Nephron (organoid): ENCODE measurements at regions not wholly inside any gene's neighbourhood (a gene's known extent, or its start where the extent isn't known, plus 50 kb on each side); places are given as distances from the start of the nearest gene placed in this dataset.
"Not testable (repeated sequence)": the region's sequence is repeated elsewhere in the genome, so short reads cannot be mapped to it uniquely, and the experiment has no call there.

ENCODE experiments used
- H3K27ac Mint-ChIP-seq, 3 experiments: 2 replicates each; pipeline ENCODE4 v1.8.0; 2020; ENCODE audit warnings: mixed read lengths in 3 of 3, mild to moderate bottlenecking in 2 of 3, moderate library complexity in 1 of 3
- H3K27me3 Mint-ChIP-seq: 2 replicates; pipeline ENCODE4 v1.8.0; 2021; ENCODE audit warnings: low read depth, mild to moderate bottlenecking, moderate library complexity, mixed read lengths
- H3K36me3 Mint-ChIP-seq: 2 replicates; pipeline ENCODE4 v1.8.0; 2020; ENCODE audit warnings: low read depth, mixed read lengths
- H3K4me1 Mint-ChIP-seq: 2 replicates; pipeline ENCODE4 v1.8.0; 2020; ENCODE audit warnings: mixed read lengths
- H3K4me3 Mint-ChIP-seq, 3 experiments: 2 replicates each; pipeline ENCODE4 v1.8.0; 2020; ENCODE audit warnings: mild to moderate bottlenecking in 3 of 3, mixed read lengths in 3 of 3, moderate library complexity in 2 of 3
- H3K9me3 Mint-ChIP-seq: 2 replicates; pipeline ENCODE4 v1.8.0; 2020; ENCODE audit warnings: mixed read lengths
- TF ChIP-seq, protein P1 (sequence below), 3 experiments: fragments of 200-600 bp; sonication (generic); IDR thresholded peaks; one replicate each; pipeline ENCODE4 v1.5.0; 2021; ENCODE audit warnings: antibody characterized with exemption in 3 of 3; ENCODE audit not compliant: unreplicated experiment in 3 of 3

GRCh38 chr2:16392647-16393499, 272.8 kb downstream of the CYRIA start:
- Mint-ChIP-seq H3K9me3 (no peaks in the 10 kb centered on the region), H3K27ac (peak overlapping the region in 2 of 3 experiments; percentile 11 to 75), H3K36me3 (no peaks in the 10 kb centered on the region), H3K4me1 (no peaks in the 10 kb centered on the region), H3K4me3 (no peak overlapping the region), H3K27me3 (peaks cover 3% of the 10 kb centered on the region)
- TF ChIP-seq, protein P1, sequence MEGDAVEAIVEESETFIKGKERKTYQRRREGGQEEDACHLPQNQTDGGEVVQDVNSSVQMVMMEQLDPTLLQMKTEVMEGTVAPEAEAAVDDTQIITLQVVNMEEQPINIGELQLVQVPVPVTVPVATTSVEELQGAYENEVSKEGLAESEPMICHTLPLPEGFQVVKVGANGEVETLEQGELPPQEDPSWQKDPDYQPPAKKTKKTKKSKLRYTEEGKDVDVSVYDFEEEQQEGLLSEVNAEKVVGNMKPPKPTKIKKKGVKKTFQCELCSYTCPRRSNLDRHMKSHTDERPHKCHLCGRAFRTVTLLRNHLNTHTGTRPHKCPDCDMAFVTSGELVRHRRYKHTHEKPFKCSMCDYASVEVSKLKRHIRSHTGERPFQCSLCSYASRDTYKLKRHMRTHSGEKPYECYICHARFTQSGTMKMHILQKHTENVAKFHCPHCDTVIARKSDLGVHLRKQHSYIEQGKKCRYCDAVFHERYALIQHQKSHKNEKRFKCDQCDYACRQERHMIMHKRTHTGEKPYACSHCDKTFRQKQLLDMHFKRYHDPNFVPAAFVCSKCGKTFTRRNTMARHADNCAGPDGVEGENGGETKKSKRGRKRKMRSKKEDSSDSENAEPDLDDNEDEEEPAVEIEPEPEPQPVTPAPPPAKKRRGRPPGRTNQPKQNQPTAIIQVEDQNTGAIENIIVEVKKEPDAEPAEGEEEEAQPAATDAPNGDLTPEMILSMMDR (IDR thresholded peaks at IDR 0.05; ENCODE audit: unreplicated experiment in 3 of 3) = no peak

GRCh38 chr2:16391986-16392385, 273.6 kb downstream of the CYRIA start:
- H3K27me3 Mint-ChIP-seq = peaks cover 3% of the 10 kb centered on the region
- peak overlapping the region; percentile 11 to 75 (median 52) for H3K27ac Mint-ChIP-seq
- H3K4me1 Mint-ChIP-seq = no peaks in the 10 kb centered on the region
- TF ChIP-seq, protein P1 (IDR thresholded peaks at IDR 0.05; ENCODE audit: unreplicated experiment in 3 of 3) = no peak
- H3K9me3 Mint-ChIP-seq = no peaks in the 10 kb centered on the region
- H3K4me3 Mint-ChIP-seq = no peak overlapping the region
- no peaks in the 10 kb centered on the region for H3K36me3 Mint-ChIP-seq

- no peak overlapping the region for H3K4me3 Mint-ChIP-seq
Measured at GRCh38 chr2:16390561-16390960, 275.1 kb downstream of the CYRIA start.

GRCh38 chr2:16389611-16390010, 276.0 kb downstream of the CYRIA start:
- H3K27me3 Mint-ChIP-seq = peaks cover 3% of the 10 kb centered on the region
- H3K36me3 Mint-ChIP-seq = no peaks in the 10 kb centered on the region
- no peaks in the 10 kb centered on the region for H3K9me3 Mint-ChIP-seq
- TF ChIP-seq, protein P1 (IDR thresholded peaks at IDR 0.05; ENCODE audit: unreplicated experiment in 3 of 3) = no peak
- H3K4me1 Mint-ChIP-seq = no peaks in the 10 kb centered on the region
- H3K4me3 Mint-ChIP-seq = no peak overlapping the region
- H3K27ac Mint-ChIP-seq = no peak overlapping the region

More at GRCh38 chr2:16390561-16390960, 275.1 kb downstream of the CYRIA start:
- Mint-ChIP-seq H3K36me3 (no peaks in the 10 kb centered on the region), H3K4me1 (no peaks in the 10 kb centered on the region), H3K9me3 (no peaks in the 10 kb centered on the region), H3K27ac (no peak overlapping the region), H3K27me3 (peaks cover 3% of the 10 kb centered on the region)
- TF ChIP-seq, protein P1 (IDR thresholded peaks at IDR 0.05; ENCODE audit: unreplicated experiment in 3 of 3) = no peak

DNA sequence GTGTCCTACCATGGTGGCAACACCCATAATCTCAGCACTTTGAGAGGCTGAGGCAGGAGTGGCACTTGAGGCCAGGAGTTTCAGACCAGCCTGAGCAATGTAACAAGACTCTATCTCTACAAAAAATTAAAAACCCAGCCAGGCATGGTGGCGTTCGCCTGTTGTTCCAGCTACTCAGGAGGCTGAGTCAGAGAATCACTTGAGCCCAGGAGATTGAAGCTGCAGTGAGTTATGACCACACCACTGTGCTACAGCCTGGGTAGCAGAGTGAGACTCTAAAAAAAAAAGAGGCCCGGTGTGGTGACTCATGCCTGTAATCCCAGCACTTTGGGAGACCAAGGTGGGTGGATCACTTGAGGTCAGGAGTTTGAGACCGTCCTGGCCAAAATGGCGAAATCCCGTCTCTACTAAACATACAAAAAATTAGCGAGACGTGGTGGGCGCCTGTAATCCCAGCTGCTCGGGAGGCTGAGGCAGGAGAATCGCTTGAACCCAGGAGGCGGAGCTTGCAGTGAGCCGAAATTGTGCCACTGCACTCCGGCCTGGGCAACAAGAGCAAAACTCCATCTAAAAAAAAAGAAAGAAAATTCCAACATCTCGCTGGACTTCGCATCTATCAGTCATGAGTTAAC, 277.3 kb downstream of the CYRIA start:
- H3K4me1 Mint-ChIP-seq, H3K27ac Mint-ChIP-seq: not testable (repeated sequence)

DNA sequence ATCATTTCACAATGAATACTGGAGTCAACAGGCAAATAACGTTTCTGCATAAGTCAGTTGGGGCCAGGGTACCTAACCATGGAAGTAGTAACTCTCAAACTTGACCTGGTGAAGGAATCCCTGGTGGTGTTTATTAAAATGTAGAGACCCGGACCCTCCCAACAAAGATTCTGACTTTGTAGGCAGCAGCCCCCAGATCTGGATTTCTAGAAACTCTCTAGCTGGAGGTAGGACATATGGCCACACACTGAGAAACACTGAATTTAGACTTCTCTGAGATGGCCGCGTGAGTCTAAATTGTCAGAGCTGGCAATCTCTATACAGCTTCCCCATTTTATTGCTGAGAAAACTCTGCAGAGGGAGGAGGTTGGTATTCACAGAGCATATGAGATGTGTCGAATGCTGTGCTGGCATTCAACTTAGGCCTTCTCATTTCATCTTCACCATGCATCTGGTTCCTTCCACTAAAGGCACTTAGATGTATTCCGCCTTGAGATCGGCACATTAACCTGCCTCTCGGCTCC, 278.1 kb downstream of the CYRIA start:
- no peaks in the 10 kb centered on the region for H3K9me3 Mint-ChIP-seq
- H3K4me3 Mint-ChIP-seq = no peak overlapping the region
- H3K36me3 Mint-ChIP-seq = no peaks in the 10 kb centered on the region
- H3K27me3 Mint-ChIP-seq = peaks cover 2% of the 10 kb centered on the region
- no peaks in the 10 kb centered on the region for H3K4me1 Mint-ChIP-seq
- TF ChIP-seq, protein P1 (IDR thresholded peaks at IDR 0.05; ENCODE audit: unreplicated experiment in 3 of 3) = no peak
- no peak overlapping the region for H3K27ac Mint-ChIP-seq

More for the DNA sequence above, 277.3 kb downstream of the CYRIA start:
- H3K9me3 Mint-ChIP-seq, H3K27me3 Mint-ChIP-seq, H3K36me3 Mint-ChIP-seq, H3K4me3 Mint-ChIP-seq: not testable (repeated sequence)
